ENCODE measurements at regions not wholly inside any gene's neighbourhood (a gene's known extent, or its start where the extent isn't known, plus 50 kb on each side); places are given as distances from the start of the nearest gene placed in this dataset.
"Not testable (repeated sequence)": the region's sequence is repeated elsewhere in the genome, so short reads cannot be mapped to it uniquely, and the experiment has no call there.

DNA sequence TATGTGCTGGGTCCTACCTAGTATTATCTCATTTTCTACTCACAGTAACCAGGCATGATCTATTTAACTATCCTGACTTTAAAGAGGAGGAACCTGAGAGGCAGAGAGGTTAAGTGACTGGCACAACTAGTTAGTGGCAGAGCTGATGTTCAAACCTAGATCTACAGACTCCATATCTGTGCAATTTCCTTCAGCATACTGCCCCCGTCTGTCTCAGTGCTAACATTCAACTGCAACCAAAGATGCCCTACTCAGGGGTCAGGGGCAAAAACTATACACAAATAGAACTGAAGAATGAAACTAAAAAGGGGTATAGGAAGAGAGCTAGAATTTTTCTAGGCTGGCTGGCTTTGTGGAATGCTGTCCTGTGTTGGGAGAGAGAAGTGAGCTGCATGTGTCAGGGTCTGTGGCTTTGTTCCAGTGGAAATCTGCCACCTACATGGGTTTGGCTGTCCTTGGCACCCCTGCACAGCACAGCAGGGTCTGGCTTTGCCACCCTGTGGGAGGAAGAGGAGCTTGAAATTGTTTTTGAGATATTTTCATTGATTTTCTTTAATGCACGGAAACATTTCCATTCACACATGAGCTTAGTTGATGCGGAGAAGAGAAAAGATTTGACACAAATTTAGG lies 368.5 kb downstream of the RPS6KC1 start:
- H3K9ac ChIP-seq (ENCODE audit: low read length) = no peak overlapping the region
- no peaks in the 10 kb centered on the region for H3K4me1 ChIP-seq (ENCODE audit: control insufficient read depth, low read depth, low read length)
- H2BK5ac ChIP-seq (ENCODE audit: low read length) = no peak overlapping the region
- no peak overlapping the region for H4K8ac ChIP-seq (ENCODE audit: low read depth, low read length)
- H3K27me3 ChIP-seq (ENCODE audit: insufficient read depth, low read length, poor library complexity) = no peaks in the 10 kb centered on the region
- no peak overlapping the region for H3K4me3 ChIP-seq (ENCODE audit: low read length)
- no peak overlapping the region for H3K18ac ChIP-seq (ENCODE audit: low read length)
- H2BK15ac ChIP-seq (replicated peaks; ENCODE audit: low read depth) = no peak overlapping the region
- no peak overlapping the region for H3K4me2 ChIP-seq (ENCODE audit: low read length)
- no CpG with 5 or more reads among the region's 3 CpGs for WGBS (ENCODE audit: extremely low coverage, insufficient coverage, low lambda C conversion rate)
- no peak overlapping the region for H3K23ac ChIP-seq (ENCODE audit: low read length)
- no peak for DNase-seq
- no peak overlapping the region for H2AK5ac ChIP-seq (ENCODE audit: low read length)
- H2BK120ac ChIP-seq (ENCODE audit: low read depth, low read length) = no peak overlapping the region
- no peaks in the 10 kb centered on the region for H3K79me2 ChIP-seq (ENCODE audit: control insufficient read depth, insufficient read depth, low read length)
- no peak overlapping the region for H3K27ac ChIP-seq (ENCODE audit: low read depth, low read length)
- no peak overlapping the region for H3K56ac ChIP-seq (ENCODE audit: low read length)
- H3K36me3 ChIP-seq (ENCODE audit: control insufficient read depth, insufficient read depth, low read length) = no peaks in the 10 kb centered on the region
- H3K4ac ChIP-seq (ENCODE audit: low read depth, low read length) = no peak overlapping the region
- H3K79me1 ChIP-seq (ENCODE audit: low read length) = no peaks in the 10 kb centered on the region
- no peak overlapping the region for H4K5ac ChIP-seq (ENCODE audit: low read length)

DNA sequence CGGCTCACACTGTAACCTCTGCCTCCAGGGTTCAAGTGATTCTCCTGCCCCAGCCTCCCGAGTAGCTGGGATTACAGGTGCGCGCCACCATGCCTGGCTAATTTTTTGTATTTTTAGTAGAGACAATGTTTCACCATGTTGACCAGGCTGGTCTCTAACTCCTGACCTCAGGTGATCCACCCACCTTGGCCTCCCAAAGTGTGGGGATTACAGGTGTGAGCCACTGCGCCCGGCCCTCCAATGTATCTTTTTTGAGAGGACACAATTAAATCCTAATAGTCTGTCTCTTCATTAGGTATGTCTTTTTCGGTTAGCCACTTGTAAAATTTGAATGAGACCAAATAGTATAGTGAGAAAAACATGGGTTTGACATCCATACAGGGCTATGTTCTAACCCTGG lies 370.1 kb downstream of the RPS6KC1 start:
- not testable (repeated sequence) for H3K18ac ChIP-seq (ENCODE audit: low read length); H2AK5ac ChIP-seq (ENCODE audit: low read length); H3K4ac ChIP-seq (ENCODE audit: low read depth, low read length); H3K23ac ChIP-seq (ENCODE audit: low read length); H3K4me1 ChIP-seq (ENCODE audit: control insufficient read depth, low read depth, low read length); H3K79me1 ChIP-seq (ENCODE audit: low read length); H4K8ac ChIP-seq (ENCODE audit: low read depth, low read length); H3K79me2 ChIP-seq (ENCODE audit: control insufficient read depth, insufficient read depth, low read length); H3K27me3 ChIP-seq (ENCODE audit: insufficient read depth, low read length, poor library complexity); H3K56ac ChIP-seq (ENCODE audit: low read length); H2BK5ac ChIP-seq (ENCODE audit: low read length); H2BK120ac ChIP-seq (ENCODE audit: low read depth, low read length); H4K5ac ChIP-seq (ENCODE audit: low read length); H3K36me3 ChIP-seq (ENCODE audit: control insufficient read depth, insufficient read depth, low read length); H3K27ac ChIP-seq (ENCODE audit: low read depth, low read length); H3K4me3 ChIP-seq (ENCODE audit: low read length); H2BK15ac ChIP-seq (replicated peaks; ENCODE audit: low read depth); H3K4me2 ChIP-seq (ENCODE audit: low read length); H3K9ac ChIP-seq (ENCODE audit: low read length); DNase-seq
- WGBS (ENCODE audit: extremely low coverage, insufficient coverage, low lambda C conversion rate) = no CpG with 5 or more reads among the region's 7 CpGs

DNA sequence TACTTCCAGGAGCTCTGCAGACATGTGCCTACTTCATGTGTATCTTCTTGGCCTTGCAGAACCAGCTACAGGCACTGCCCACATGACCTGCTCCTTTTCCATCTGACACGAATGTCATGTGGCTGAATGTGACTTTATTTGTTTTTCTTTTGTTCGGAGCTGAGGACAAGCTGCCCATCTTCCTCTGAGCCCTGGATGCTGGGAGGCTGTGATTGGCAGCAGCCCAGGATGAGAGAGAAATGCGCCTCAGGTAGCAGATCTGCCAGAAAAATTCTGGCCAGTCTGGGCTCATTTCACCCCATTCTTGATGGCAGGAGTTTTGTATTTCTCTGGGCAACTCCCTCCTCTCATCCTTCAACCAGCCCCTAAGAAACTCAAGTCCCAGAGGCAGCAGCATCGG lies 372.0 kb downstream of the RPS6KC1 start:
- H3K79me1 ChIP-seq (ENCODE audit: low read length) = no peaks in the 10 kb centered on the region
- no peak overlapping the region for H3K4ac ChIP-seq (ENCODE audit: low read depth, low read length)
- DNase-seq = no peak
- H3K4me1 ChIP-seq (ENCODE audit: control insufficient read depth, low read depth, low read length) = no peaks in the 10 kb centered on the region
- H2AK5ac ChIP-seq (ENCODE audit: low read length) = no peak overlapping the region
- H3K23ac ChIP-seq (ENCODE audit: low read length) = no peak overlapping the region
- H3K4me3 ChIP-seq (ENCODE audit: low read length) = no peak overlapping the region
- no peak overlapping the region for H3K18ac ChIP-seq (ENCODE audit: low read length)
- no peaks in the 10 kb centered on the region for H3K79me2 ChIP-seq (ENCODE audit: control insufficient read depth, insufficient read depth, low read length)
- H2BK120ac ChIP-seq (ENCODE audit: low read depth, low read length) = no peak overlapping the region
- H3K27ac ChIP-seq (ENCODE audit: low read depth, low read length) = no peak overlapping the region
- no peak overlapping the region for H4K8ac ChIP-seq (ENCODE audit: low read depth, low read length)
- H4K5ac ChIP-seq (ENCODE audit: low read length) = no peak overlapping the region
- H3K27me3 ChIP-seq (ENCODE audit: insufficient read depth, low read length, poor library complexity) = no peaks in the 10 kb centered on the region
- no peaks in the 10 kb centered on the region for H3K36me3 ChIP-seq (ENCODE audit: control insufficient read depth, insufficient read depth, low read length)
- no peak overlapping the region for H2BK15ac ChIP-seq (replicated peaks; ENCODE audit: low read depth)
- H3K56ac ChIP-seq (ENCODE audit: low read length) = no peak overlapping the region
- H2BK5ac ChIP-seq (ENCODE audit: low read length) = no peak overlapping the region
- H3K4me2 ChIP-seq (ENCODE audit: low read length) = no peak overlapping the region
- no CpG with 5 or more reads among the region's 4 CpGs for WGBS (ENCODE audit: extremely low coverage, insufficient coverage, low lambda C conversion rate)
- no peak overlapping the region for H3K9ac ChIP-seq (ENCODE audit: low read length)

DNA sequence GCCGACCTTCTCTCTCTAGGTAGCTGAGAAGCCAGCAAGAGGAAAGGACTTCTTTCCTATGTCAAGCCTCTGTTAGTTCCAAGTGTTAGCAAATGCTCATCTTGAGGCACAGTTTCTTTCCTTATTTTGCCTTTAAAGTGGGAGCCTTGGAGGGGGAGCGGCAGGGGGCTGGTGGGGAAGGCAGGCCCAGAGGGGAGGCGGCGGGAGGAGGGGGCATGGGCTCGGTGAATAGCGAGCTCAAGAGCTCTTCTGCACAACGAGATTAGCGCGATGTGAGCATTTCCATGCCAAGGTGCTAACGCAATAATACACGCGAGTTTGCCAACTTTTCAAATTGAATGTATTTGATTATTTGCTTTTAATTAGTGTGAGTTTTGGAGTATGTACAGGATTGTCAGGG lies 372.6 kb downstream of the RPS6KC1 start:
- Histone ChIP-seq H3K18ac (ENCODE audit: low read length) (no peak overlapping the region), H3K4me1 (ENCODE audit: control insufficient read depth, low read depth, low read length) (no peaks in the 10 kb centered on the region), H3K79me2 (ENCODE audit: control insufficient read depth, insufficient read depth, low read length) (no peaks in the 10 kb centered on the region), H3K23ac (ENCODE audit: low read length) (no peak overlapping the region), H3K4me3 (ENCODE audit: low read length) (no peak overlapping the region), H3K79me1 (ENCODE audit: low read length) (no peaks in the 10 kb centered on the region), H2BK5ac (ENCODE audit: low read length) (no peak overlapping the region), H3K36me3 (ENCODE audit: control insufficient read depth, insufficient read depth, low read length) (no peaks in the 10 kb centered on the region), H3K4me2 (ENCODE audit: low read length) (no peak overlapping the region), H3K27ac (ENCODE audit: low read depth, low read length) (no peak overlapping the region), H3K56ac (ENCODE audit: low read length) (no peak overlapping the region), H3K27me3 (ENCODE audit: insufficient read depth, low read length, poor library complexity) (no peaks in the 10 kb centered on the region), H4K8ac (ENCODE audit: low read depth, low read length) (no peak overlapping the region), H2BK120ac (ENCODE audit: low read depth, low read length) (no peak overlapping the region), H3K9ac (ENCODE audit: low read length) (no peak overlapping the region), H4K5ac (ENCODE audit: low read length) (no peak overlapping the region), H2BK15ac (replicated peaks; ENCODE audit: low read depth) (no peak overlapping the region), H2AK5ac (ENCODE audit: low read length) (no peak overlapping the region), H3K4ac (ENCODE audit: low read depth, low read length) (no peak overlapping the region)
- DNase-seq = no peak
- no CpG with 5 or more reads among the region's 12 CpGs for WGBS (ENCODE audit: extremely low coverage, insufficient coverage, low lambda C conversion rate)

DNA sequence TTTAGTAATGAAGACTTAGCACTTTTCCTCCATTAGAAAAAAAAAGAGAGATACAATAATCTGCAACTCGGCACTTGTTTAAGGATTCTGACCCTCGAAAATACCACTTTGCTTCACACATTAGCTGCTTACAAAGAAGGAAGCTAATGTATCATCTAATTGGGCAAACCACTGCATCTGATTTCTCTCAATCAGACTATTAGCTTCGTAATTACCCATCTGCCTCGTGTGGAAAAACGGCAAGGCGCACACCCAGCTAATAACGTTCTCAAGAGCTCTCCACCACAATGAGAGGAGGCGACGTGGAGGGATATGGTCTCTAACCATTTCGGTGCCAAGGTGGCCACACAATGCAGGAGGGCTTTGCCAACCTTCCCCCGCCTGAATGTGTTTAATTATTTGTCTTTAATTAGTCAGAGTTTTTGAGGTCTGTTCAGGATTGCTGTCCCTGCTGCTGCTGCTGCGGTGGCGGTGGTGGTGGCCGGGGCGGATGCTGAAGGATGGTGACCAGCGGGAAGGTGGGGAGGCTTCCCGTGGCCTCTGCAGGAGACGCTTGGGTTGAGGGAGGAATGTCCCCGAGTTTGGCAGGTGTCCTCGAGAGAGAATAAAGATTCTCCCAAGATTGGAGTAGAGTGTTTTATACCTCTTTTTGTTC lies 374.5 kb downstream of the RPS6KC1 start:
- WGBS (ENCODE audit: extremely low coverage, insufficient coverage, low lambda C conversion rate) = no CpG with 5 or more reads among the region's 20 CpGs
- DNase-seq = no peak

DNA sequence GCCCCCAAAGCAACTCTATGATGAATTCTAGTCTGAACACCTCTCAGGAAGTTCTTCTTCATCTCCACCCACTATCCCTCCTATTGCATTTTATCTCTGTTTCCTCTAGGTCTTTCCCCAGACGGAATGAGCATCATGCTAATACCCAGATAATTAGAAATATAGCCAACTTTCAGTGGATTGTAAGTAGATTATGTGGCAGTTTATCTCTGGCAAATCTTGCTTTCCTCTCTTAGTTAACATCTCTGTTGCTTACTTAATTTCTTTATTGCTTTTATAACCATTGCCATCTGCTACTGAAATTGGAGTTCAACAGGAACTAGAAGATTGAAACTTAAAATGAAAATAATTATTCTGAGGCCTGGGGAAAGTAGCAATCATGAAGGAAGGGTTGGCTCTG lies 378.6 kb downstream of the RPS6KC1 start:
- H3K27me3 ChIP-seq (ENCODE audit: insufficient read depth, low read length, poor library complexity) = no peaks in the 10 kb centered on the region
- no peak overlapping the region for H3K23ac ChIP-seq (ENCODE audit: low read length)
- H3K4me3 ChIP-seq (ENCODE audit: low read length) = no peak overlapping the region
- H3K27ac ChIP-seq (ENCODE audit: low read depth, low read length) = no peak overlapping the region
- H4K8ac ChIP-seq (ENCODE audit: low read depth, low read length) = no peak overlapping the region
- no peak overlapping the region for H3K18ac ChIP-seq (ENCODE audit: low read length)
- no peaks in the 10 kb centered on the region for H3K36me3 ChIP-seq (ENCODE audit: control insufficient read depth, insufficient read depth, low read length)
- H2AK5ac ChIP-seq (ENCODE audit: low read length) = no peak overlapping the region
- H3K4me1 ChIP-seq (ENCODE audit: control insufficient read depth, low read depth, low read length) = no peaks in the 10 kb centered on the region
- no peak overlapping the region for H2BK15ac ChIP-seq (replicated peaks; ENCODE audit: low read depth)
- H3K4me2 ChIP-seq (ENCODE audit: low read length) = no peak overlapping the region
- H3K79me2 ChIP-seq (ENCODE audit: control insufficient read depth, insufficient read depth, low read length) = no peaks in the 10 kb centered on the region
- no peak overlapping the region for H3K56ac ChIP-seq (ENCODE audit: low read length)
- H4K5ac ChIP-seq (ENCODE audit: low read length) = no peak overlapping the region
- no peaks in the 10 kb centered on the region for H3K79me1 ChIP-seq (ENCODE audit: low read length)
- H3K9ac ChIP-seq (ENCODE audit: low read length) = no peak overlapping the region
- no CpG with 5 or more reads among the region's 1 CpG for WGBS (ENCODE audit: extremely low coverage, insufficient coverage, low lambda C conversion rate)
- H2BK5ac ChIP-seq (ENCODE audit: low read length) = no peak overlapping the region
- H2BK120ac ChIP-seq (ENCODE audit: low read depth, low read length) = no peak overlapping the region
- H3K4ac ChIP-seq (ENCODE audit: low read depth, low read length) = no peak overlapping the region
- no peak for DNase-seq

More for the DNA sequence above, 374.5 kb downstream of the RPS6KC1 start:
- Histone ChIP-seq H2BK120ac (ENCODE audit: low read depth, low read length) (no peak overlapping the region), H3K18ac (ENCODE audit: low read length) (no peak overlapping the region), H3K27ac (ENCODE audit: low read depth, low read length) (no peak overlapping the region), H4K5ac (ENCODE audit: low read length) (no peak overlapping the region), H3K36me3 (ENCODE audit: control insufficient read depth, insufficient read depth, low read length) (no peaks in the 10 kb centered on the region), H3K23ac (ENCODE audit: low read length) (no peak overlapping the region), H2BK15ac (replicated peaks; ENCODE audit: low read depth) (no peak overlapping the region), H3K4me3 (ENCODE audit: low read length) (no peak overlapping the region), H2BK5ac (ENCODE audit: low read length) (no peak overlapping the region), H3K79me1 (ENCODE audit: low read length) (no peaks in the 10 kb centered on the region), H3K9ac (ENCODE audit: low read length) (no peak overlapping the region), H3K27me3 (ENCODE audit: insufficient read depth, low read length, poor library complexity) (no peaks in the 10 kb centered on the region), H3K4me1 (ENCODE audit: control insufficient read depth, low read depth, low read length) (no peaks in the 10 kb centered on the region), H2AK5ac (ENCODE audit: low read length) (no peak overlapping the region), H3K4ac (ENCODE audit: low read depth, low read length) (no peak overlapping the region), H3K56ac (ENCODE audit: low read length) (no peak overlapping the region), H4K8ac (ENCODE audit: low read depth, low read length) (no peak overlapping the region), H3K79me2 (ENCODE audit: control insufficient read depth, insufficient read depth, low read length) (no peaks in the 10 kb centered on the region), H3K4me2 (ENCODE audit: low read length) (no peak overlapping the region)

Measured in mesendoderm (in vitro differentiated cells).